ENCODE measurements at regions not wholly inside any gene's neighbourhood (a gene's known extent, or its start where the extent isn't known, plus 50 kb on each side); places are given as distances from the start of the nearest gene placed in this dataset.

- Histone ChIP-seq H3K4me1 (ENCODE audit: insufficient read depth) (no peaks in the 10 kb centered on the region), H3K36me3 (ENCODE audit: insufficient read depth) (no peaks in the 10 kb centered on the region), H3K27ac (ENCODE audit: low read depth) (no peak overlapping the region), H3K4me3 (ENCODE audit: low read depth, low read length) (no peak overlapping the region)
- WGBS: 91% methylated on average over 5 of the region's 5 CpGs
- no peak for DNase-seq (ENCODE audit: extremely low spot score)
Measured at GRCh38 chr9:26296910-26297572, 595.6 kb downstream of the CAAP1 start.

GRCh38 chr9:26292943-26293342 lies 599.7 kb downstream of the CAAP1 start:
- Histone ChIP-seq H3K36me3 (ENCODE audit: insufficient read depth) (no peaks in the 10 kb centered on the region), H3K4me3 (ENCODE audit: low read depth, low read length) (no peak overlapping the region), H3K27ac (ENCODE audit: low read depth) (no peak overlapping the region), H3K4me1 (ENCODE audit: insufficient read depth) (no peaks in the 10 kb centered on the region)
- no peak for DNase-seq (ENCODE audit: extremely low spot score)
- 61% methylated on average over 3 of the region's 3 CpGs for WGBS

DNA sequence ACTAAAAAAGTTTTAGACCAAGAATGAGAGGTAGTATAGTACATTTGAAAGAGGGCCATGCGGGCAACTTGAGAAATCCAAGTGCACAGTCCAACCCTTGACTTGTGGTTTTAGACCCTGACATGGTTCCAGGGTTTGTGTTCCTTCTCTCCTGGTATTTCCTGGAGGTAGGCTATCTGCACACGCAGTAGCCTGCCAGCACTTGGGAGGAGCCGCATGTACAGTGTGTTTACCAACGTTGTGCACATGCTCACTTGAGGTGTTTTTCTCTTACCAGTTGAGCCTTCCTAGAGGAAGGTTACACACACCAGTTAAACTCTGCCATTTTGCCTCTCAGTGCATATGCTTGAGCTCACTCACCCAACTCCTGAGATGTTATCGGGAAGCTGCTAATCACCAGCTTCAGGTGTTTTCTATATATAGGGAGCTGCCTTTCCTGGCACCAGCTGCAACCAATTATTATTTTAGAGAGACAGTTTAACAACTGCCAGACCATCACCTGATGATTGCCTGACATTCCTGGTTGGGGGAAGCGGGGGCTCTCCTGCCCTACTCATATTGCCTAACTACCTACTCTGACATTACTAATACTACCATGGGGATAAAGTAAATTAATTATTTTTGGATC lies 593.4 kb upstream of the TUSC1 start:
- 70% methylated on average over 6 of the region's 6 CpGs for WGBS
- H3K27ac ChIP-seq (ENCODE audit: low read depth): no peak overlapping the region
- no peaks in the 10 kb centered on the region for H3K36me3 ChIP-seq (ENCODE audit: insufficient read depth)
- no peaks in the 10 kb centered on the region for H3K4me1 ChIP-seq (ENCODE audit: insufficient read depth)
- no peak for DNase-seq (ENCODE audit: extremely low spot score)
- no peak overlapping the region for H3K4me3 ChIP-seq (ENCODE audit: low read depth, low read length)

GRCh38 chr9:26266146-26266793 lies 588.0 kb upstream of the TUSC1 start:
- 75% methylated on average over 2 of the region's 2 CpGs for WGBS
- H3K36me3 ChIP-seq (ENCODE audit: insufficient read depth): no peaks in the 10 kb centered on the region

DNA sequence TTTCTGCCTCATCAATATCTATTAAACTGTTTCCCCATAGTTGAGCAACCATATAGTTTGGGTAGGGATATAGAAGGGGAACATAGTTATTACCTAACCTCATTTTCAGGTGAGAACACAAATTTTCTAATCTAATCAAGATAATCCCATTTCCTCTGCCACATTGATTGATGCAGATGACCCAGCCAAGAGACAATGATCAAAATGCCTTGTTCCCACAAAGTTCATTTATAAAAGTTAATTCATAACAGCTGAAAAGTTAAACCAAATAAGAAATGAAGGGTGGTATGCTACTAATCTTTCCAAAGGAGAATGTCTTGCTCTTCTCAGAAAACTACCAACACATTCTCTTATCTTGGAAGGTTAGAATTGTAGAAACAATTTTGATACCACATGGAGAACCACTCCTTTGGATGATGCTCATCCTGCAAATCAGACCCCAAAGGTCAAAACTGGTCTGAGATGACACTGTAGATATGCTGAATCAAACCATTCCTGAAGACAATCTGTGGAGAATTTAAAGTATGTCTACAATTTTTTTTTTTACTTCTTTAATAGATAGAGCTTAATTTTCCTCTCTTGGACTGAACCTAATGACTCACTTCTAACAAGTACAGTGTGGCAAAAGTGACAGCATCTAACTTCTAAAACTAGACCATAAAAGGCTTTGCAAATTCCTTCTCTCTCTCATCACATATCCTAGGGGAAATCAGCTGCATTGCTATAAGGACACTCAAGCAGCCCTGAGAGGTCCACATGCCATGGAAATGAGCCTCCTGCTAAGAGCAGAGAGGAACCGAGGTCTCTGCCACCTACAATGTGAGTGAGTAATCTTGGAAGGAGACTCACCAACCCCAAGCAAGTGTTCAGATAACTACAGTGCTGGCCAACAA lies 586.7 kb upstream of the TUSC1 start:
- WGBS: 79% methylated on average over 1 of the region's 1 CpG
- no peaks in the 10 kb centered on the region for H3K36me3 ChIP-seq (ENCODE audit: insufficient read depth)
- no peak overlapping the region for H3K27ac ChIP-seq (ENCODE audit: low read depth)
- no peak overlapping the region for H3K4me3 ChIP-seq (ENCODE audit: low read depth, low read length)
- H3K4me1 ChIP-seq (ENCODE audit: insufficient read depth): no peaks in the 10 kb centered on the region
- no peak for DNase-seq (ENCODE audit: extremely low spot score)

More at GRCh38 chr9:26266146-26266793, 588.0 kb upstream of the TUSC1 start:
- H3K4me1 ChIP-seq (ENCODE audit: insufficient read depth): no peaks in the 10 kb centered on the region
- no peak overlapping the region for H3K4me3 ChIP-seq (ENCODE audit: low read depth, low read length)
- no peak overlapping the region for H3K27ac ChIP-seq (ENCODE audit: low read depth)
- DNase-seq (ENCODE audit: extremely low spot score): no peak

DNA sequence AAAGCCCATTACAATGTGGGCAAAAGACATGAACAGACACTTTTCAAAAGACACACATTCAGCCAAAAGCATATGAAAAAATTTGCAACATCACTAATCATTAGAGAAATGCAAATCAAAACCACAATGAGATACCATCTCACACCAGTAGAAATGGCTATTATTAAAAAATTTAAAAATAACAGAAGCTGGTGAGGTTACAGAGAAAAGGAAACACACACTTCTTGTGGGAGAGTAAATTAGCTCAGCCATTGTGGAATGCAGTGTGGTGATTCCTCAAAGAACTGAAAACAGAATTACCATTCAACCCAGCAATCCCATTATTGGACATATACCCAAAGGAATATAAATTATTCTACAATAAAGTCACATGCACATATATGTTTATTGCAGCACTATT lies 585.2 kb upstream of the TUSC1 start:
- H3K4me3 ChIP-seq (ENCODE audit: low read depth, low read length): no peak overlapping the region
- no peaks in the 10 kb centered on the region for H3K4me1 ChIP-seq (ENCODE audit: insufficient read depth)
- H3K27ac ChIP-seq (ENCODE audit: low read depth): no peak overlapping the region
- no peaks in the 10 kb centered on the region for H3K36me3 ChIP-seq (ENCODE audit: insufficient read depth)
- DNase-seq (ENCODE audit: extremely low spot score): no peak

GRCh38 chr9:26262421-26263107 lies 584.3 kb upstream of the TUSC1 start:
- no peak for DNase-seq (ENCODE audit: extremely low spot score)

GRCh38 chr9:26261503-26262330 lies 583.5 kb upstream of the TUSC1 start:
- no peak overlapping the region for H3K27ac ChIP-seq (ENCODE audit: low read depth)
- no peak for DNase-seq (ENCODE audit: extremely low spot score)
- H3K4me1 ChIP-seq (ENCODE audit: insufficient read depth): no peaks in the 10 kb centered on the region
- no peaks in the 10 kb centered on the region for H3K36me3 ChIP-seq (ENCODE audit: insufficient read depth)
- no peak overlapping the region for H3K4me3 ChIP-seq (ENCODE audit: low read depth, low read length)
- 58% methylated on average over 3 of the region's 3 CpGs for WGBS

More at GRCh38 chr9:26262421-26263107, 584.3 kb upstream of the TUSC1 start:
- 82% methylated on average over 1 of the region's 1 CpG for WGBS
- Histone ChIP-seq H3K4me3 (ENCODE audit: low read depth, low read length) (no peak overlapping the region), H3K4me1 (ENCODE audit: insufficient read depth) (no peaks in the 10 kb centered on the region), H3K36me3 (ENCODE audit: insufficient read depth) (no peaks in the 10 kb centered on the region), H3K27ac (ENCODE audit: low read depth) (no peak overlapping the region)

DNA sequence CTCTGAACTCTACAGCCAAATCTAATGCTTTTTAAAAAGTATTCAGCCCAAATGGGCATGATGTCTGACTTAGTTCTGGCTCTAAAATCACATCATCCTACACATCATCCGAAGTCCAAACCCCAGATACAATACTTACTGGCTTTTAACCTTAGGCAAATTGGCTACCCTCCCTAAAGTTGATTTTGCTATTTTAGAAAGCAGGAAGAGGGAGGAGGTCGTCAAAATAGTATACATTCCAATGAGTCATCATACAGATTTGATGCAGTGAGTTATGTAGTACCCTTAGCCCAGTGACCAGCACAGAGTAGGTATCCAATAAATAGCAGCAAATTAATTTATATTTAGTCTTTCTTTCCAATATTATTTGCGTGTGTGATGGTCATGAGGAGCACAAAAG lies 582.0 kb upstream of the TUSC1 start:
- H3K36me3 ChIP-seq (ENCODE audit: insufficient read depth): no peaks in the 10 kb centered on the region
- H3K27ac ChIP-seq (ENCODE audit: low read depth): no peak overlapping the region
- WGBS: 54% methylated on average over 3 of the region's 3 CpGs
- H3K4me3 ChIP-seq (ENCODE audit: low read depth, low read length): no peak overlapping the region
- H3K4me1 ChIP-seq (ENCODE audit: insufficient read depth): no peaks in the 10 kb centered on the region
- no peak for DNase-seq (ENCODE audit: extremely low spot score)

DNA sequence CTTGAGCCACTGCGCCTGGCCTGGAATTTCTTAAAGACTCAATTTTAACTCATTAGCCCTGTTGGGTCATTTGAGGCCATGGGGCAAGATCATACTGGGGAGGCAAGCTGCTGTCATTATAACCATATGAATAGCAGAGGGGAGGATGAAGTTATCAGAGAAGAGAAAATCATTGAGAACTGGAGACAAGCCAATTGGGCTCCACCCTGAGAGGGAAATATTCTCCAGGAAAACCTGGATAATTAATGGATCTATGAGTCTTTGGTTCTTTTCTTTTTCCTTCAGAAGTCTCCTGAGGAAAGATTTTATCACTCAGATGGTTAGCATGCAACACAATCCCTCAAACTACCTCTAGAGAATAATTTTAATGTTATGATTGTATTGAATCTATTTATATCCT lies 569.6 kb upstream of the TUSC1 start:
- Histone ChIP-seq H3K27ac (ENCODE audit: low read depth) (no peak overlapping the region), H3K4me3 (ENCODE audit: low read depth, low read length) (no peak overlapping the region), H3K4me1 (ENCODE audit: insufficient read depth) (no peaks in the 10 kb centered on the region), H3K36me3 (ENCODE audit: insufficient read depth) (no peaks in the 10 kb centered on the region)
- no peak for DNase-seq (ENCODE audit: extremely low spot score)
- 89% methylated on average over 1 of the region's 1 CpG for WGBS

- Histone ChIP-seq H3K4me3 (ENCODE audit: low read depth, low read length) (no peak overlapping the region), H3K27ac (ENCODE audit: low read depth) (no peak overlapping the region), H3K4me1 (ENCODE audit: insufficient read depth) (no peaks in the 10 kb centered on the region), H3K36me3 (ENCODE audit: insufficient read depth) (no peaks in the 10 kb centered on the region)
- WGBS: 72% methylated on average over 1 of the region's 1 CpG
- no peak for DNase-seq (ENCODE audit: extremely low spot score)
Measured at GRCh38 chr9:26244661-26245451, 566.6 kb upstream of the TUSC1 start.

DNA sequence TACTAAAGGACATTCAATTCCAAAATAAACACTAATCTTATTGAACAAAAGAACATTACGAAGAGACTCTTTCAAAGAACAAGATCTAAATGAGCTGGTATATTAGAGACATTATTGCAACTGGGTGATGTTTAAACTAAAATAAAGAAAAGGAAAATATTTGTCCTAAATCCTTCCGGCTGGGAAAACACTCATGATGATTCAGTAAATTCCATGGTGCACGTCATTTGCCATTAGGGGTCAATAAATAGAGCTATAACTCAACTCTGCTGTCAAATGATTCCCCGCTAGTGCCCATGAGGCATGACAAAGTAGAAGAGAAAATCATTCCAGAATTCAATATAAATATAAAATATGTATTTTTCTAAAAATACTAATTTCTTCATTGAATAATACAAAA lies 565.5 kb upstream of the TUSC1 start:
- no peak overlapping the region for H3K4me3 ChIP-seq (ENCODE audit: low read depth, low read length)
- H3K4me1 ChIP-seq (ENCODE audit: insufficient read depth): no peaks in the 10 kb centered on the region
- no peaks in the 10 kb centered on the region for H3K36me3 ChIP-seq (ENCODE audit: insufficient read depth)
- DNase-seq (ENCODE audit: extremely low spot score): no peak
- WGBS: 77% methylated on average over 4 of the region's 4 CpGs
- no peak overlapping the region for H3K27ac ChIP-seq (ENCODE audit: low read depth)
